H54 (cell line): ENCODE measurements at regions not wholly inside any gene's neighbourhood (a gene's known extent, or its start where the extent isn't known, plus 50 kb on each side); places are given as distances from the start of the nearest gene placed in this dataset.

Experiments
- DNase-seq: peaks from one replicate; pipeline ENCODE4 v3.0.0; 2011; ENCODE audit warnings: low spot score, mixed read lengths; ENCODE audit not compliant: insufficient read length
- FAIRE-seq: peaks from 3 replicates; lab custom pipeline; 2011; peaks lifted over from hg19 to GRCh38; lab: Jason Lieb, UNC
- POLR2A ChIP-seq: IDR thresholded peaks from 2 replicates; pipeline ENCODE4 v1.6.1; 2011; ENCODE audit warnings: low read depth, mild to moderate bottlenecking, low read length

DNA sequence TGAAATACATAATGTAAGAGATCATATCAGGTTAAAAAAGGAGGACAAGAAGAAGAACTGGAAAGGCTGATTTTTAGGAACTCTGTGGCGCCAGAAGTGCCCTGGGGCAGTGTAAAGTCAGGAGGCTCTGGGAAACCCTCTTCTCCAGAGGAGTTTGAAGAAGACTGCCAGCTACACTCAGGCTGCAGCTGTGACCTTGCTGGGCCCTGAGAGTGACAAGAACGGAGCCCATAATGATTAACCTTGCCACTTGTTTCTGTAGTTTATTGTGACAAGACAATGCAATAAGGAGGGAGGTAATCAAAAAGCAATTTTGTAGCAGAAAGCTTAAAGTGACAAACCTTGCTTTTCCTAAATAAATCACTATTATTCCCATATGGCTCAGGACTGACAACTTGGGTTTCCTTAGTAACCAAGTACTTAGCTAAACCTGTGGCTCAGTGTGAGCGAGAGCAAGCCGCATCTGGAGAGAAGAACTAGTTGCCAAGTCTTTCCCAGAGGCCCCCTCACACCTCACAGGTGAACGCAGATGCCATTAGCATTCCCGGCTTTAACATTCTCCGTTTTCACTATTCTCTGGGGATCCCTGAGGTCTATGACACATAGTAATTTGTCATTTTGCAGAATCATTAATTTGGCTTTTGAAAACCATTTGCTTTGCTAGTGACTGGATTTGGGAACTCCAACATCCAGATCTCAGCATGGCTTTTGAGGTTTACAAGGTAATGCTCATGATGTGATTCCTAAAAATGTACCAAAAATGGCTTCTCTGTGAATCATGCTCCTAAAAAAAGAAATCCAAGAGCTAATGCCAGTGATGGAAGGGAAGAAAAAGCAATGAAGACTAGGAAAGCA lies 115.9 kb downstream of the OMA1 start:
- DNase-seq (no peak), FAIRE-seq (no peak)
- no peak for TF ChIP-seq POLR2A

DNA sequence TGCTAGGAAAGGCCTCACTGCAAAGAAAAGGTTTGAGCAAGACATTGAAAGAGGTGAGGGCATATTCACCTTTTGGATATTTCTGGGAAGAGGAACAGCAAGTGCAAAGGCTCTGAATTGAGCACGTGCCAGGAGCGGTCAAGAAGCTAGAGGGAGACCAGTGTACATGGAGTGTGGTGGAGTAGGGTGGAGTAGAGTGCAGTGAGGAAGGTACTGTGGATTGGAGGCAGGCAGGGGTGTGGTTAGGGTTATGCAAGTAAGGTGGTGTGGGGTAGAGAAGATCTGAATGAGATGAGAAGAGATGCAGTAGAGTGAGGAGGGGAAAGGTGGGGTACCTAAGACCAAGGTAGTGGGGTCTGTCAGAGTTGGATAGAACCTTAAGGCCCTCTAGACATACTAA lies 119.6 kb downstream of the OMA1 start:
- no peak for TF ChIP-seq POLR2A
- DNase-seq (no peak), FAIRE-seq (no peak)

DNA sequence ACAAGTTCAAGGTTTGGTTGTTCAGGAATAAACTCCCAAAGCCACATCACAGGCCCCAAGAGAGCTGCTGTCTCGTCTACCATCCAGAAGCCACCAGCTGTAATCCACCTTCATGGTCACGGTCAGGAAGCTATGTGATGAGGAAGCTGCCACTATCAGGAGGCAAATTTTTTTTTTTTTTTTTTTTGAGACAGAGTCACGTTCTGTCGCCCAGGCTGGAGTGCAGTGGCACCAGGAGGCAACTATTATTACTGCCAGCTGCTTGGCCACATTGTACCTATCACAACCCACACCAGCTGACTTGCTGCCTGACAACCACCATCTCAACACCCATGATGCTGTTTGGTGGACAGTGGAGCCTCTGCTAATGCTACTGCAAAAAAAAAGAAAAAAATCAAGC lies 124.1 kb downstream of the OMA1 start:
- FAIRE-seq (no peak), DNase-seq (no peak)
- TF ChIP-seq POLR2A: no peak

DNA sequence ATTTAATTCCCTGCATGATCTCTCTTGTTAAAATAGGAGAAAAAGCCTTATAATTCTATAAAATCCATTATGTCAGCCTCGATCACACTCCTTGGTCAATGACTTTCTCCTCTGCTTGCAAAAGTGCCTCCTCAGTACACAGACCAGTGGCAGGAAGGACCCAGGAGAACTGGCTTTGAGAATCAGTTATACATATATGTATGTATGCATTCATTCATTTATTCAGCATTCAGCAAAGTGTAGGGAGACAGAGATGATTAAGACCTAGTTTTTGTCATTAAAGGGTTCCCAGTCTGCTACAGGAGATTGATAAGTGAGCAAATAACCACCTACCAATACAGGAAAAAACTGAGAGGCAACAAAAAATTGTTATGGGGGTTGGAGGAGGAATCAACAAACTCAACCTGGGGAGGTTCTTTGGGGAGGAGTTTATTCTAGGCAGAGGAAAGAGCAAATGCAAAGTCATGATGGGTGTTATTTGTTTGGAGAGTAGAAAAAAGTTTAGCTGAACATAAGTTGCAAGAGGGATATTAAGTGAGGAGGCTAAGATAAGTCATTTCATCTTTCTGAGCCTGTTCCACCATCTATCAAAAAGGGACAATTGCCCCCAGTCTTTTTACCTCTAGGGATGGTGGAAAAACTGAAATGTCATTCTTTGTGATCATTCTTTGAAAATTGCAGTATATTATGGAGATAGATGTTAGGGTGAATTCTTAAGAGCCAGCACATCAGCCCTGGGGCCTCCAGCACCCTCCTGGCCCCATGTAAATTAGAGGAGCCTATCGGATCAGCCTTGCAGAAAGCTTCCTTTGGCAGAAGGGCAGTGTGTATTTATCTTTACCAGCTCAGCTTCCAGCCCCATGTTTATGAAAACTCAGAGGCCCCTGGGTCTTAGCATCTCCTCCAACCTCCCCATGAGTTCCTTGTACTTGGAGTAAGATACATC lies 128.0 kb downstream of the OMA1 start:
- no peak for FAIRE-seq

DNA sequence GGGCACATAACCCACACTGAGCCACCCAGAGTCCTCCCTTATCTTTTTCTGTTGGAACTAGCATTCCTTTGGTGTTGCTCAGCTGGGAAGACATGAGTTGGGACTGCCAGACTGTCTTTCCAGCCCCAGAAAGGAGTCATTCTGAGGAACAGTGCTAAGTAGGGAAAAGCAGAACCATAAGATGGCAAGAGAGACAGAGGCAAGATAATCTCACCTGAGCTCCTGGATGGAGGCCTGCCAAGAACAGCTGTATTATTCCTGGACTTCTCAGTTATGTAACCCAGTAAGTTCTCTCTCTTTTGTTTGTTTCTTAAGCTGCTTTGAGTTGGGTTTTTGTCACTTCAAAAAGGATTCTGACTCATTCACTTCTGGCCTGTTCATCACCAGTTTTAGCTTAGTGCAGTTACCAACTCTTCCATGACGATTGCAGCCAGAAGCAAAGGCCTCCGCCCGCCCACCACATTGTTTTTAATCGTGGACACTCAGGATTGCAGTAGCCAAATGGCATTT lies 134.4 kb downstream of the OMA1 start:
- no peak for TF ChIP-seq POLR2A
- FAIRE-seq (no peak), DNase-seq (no peak)

More for the DNA sequence above, 128.0 kb downstream of the OMA1 start:
- DNase-seq: no peak
- TF ChIP-seq POLR2A: no peak

DNA sequence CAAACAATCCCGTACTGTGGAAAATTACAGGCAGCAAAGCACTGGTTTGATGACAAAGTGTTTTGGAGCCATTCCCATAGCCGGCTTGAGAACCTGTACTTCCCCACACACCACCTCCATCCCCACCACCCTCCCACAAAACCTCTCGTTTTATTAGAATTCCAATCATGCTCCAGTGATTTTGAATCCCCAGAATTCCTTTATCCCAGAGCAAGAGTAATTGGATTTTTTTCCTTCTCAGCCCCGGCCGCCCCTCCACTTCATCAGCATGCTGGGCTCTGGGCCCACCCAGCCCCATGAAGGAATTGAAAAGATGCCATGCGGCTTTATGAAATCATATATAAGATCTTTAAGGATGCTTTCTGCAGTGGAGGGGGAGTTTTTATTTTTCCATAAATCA lies 136.6 kb downstream of the OMA1 start:
- DNase-seq (no peak), FAIRE-seq (no peak)
- no peak for TF ChIP-seq POLR2A

DNA sequence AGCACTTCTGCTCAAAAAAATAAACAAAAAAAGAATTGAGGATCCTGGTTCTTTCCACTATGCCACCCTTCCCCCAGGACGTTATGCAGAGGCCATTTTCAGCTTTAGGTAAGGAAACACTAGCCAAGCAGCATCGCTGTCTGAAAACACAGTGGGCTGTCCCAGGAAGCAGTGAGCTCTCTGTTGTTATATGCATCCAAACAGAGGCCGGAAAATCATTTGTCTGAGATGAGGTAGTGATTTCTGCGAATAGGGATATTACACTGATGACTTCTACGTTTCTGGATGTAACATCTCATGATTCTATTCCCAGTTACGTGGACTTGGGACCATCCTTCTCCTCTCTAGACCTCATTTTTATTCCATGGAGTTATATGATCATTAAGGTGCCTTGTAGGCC lies 137.2 kb downstream of the OMA1 start:
- TF ChIP-seq POLR2A: no peak
- FAIRE-seq: no peak
- no peak for DNase-seq

DNA sequence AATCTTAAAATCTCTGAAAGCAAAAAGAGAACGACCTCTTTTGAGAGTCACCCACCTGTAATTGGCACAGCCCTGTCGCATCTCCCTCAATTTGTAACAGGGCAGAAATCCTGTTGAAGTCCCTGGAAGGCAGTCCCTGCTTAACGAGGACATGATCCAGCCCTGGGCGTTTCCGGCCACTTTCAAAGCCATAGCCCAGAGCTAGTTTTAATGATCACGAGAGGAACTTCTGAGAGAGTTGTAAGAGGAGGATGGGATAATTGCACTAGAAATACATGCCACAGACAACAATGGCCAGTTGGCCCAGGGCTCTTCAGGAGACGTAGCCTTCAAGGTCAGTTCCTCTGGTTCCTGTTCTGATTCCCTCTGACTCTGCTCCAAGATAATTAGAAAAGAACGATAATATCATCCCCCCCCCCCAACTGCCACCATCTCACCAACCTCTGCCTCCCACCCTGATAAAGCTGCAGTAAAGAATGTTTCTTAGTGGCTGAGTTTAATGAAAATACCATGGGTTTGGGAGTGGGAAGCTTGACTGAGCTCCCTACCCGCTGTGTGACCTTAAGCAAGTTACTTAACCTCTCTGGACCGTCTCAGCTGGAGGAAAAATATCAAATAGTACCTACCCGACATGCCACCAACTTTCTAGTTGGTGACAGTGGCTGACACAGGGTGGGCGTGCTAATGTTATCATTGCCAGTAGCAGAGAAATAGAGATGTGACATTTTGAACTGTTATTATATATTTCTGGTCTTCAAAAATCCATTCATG lies 140.0 kb downstream of the OMA1 start:
- FAIRE-seq: no peak
- no peak for TF ChIP-seq POLR2A
- no peak for DNase-seq

DNA sequence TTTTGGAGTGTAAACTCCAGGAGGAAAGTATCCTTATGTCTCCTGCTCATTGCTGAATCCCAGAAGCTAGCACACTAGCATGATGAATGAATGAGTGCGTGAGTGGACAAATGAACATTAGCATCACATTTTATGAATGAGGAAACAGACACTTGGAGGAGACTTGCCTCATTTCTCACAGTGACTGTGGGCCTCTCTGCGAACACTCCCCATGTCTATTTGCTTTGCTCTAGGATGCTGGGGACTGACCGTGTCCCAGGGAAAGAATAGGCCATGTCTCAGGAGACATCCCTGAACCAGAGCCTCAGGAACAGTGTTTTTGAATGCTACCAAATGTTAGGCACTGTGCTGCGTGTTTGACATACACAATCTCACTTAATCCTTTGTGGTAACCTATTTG lies 140.9 kb downstream of the OMA1 start:
- DNase-seq (no peak), FAIRE-seq (no peak)
- no peak for TF ChIP-seq POLR2A

DNA sequence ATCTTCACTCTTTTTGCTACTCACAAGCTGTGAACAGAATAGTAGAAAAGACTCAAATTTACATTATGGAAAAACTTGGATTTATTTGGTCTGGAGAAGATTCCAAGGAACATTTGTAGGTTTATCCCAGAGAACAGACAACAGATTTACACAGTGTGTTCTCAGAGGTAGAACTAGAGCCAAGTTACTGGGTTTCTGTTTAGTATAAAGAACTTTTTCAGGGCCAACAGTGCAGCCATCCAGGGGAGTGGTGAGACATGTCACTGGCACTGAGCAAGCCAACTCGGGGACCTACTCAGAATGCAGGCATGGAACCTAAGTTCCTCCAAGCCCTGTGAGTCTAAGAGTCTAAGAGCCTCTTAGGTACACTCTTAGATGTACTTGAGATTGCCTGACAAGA lies 142.6 kb downstream of the OMA1 start:
- TF ChIP-seq POLR2A: no peak
- no peak for DNase-seq
- FAIRE-seq: no peak

DNA sequence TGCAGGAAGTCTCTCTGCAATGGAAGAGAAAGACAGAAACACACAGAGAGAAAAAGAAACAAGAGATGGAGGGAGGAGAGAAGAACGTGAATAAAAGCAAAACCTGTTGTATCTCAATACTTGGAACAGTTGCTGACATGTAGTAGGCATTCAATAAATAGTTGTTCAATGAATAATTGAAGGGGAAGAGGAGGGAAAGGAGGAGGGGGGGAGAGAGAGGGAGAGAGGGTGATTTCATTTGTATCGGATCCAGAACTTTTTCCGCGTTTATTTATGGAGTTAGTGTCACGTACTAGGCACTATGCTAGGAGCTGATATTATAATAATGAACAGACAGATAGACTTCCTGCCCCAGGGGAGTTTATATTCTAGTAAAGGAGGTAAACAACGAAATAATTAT lies 144.1 kb downstream of the OMA1 start:
- DNase-seq (no peak), FAIRE-seq (no peak)
- no peak for TF ChIP-seq POLR2A

DNA sequence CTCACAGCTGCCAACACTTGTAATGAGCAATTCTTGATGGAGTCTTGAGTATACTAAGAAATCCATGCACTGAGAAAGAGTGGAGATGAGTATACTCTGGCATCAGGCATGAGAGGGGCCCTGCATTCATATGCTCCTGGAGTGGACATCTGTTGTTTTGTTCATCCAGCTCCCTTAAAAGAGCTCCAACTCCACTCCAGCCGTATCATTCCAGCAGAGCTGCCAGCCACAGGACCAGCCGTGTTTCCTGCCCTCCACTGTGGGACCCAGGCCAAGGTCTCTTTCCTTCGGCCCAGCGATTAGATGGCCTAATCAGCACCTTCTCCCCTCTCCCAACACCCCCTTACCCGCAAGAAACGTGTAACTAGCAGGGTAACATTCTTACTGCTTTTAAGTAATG lies 144.5 kb downstream of the OMA1 start:
- no peak for FAIRE-seq
- no peak for TF ChIP-seq POLR2A
- DNase-seq: no peak

DNA sequence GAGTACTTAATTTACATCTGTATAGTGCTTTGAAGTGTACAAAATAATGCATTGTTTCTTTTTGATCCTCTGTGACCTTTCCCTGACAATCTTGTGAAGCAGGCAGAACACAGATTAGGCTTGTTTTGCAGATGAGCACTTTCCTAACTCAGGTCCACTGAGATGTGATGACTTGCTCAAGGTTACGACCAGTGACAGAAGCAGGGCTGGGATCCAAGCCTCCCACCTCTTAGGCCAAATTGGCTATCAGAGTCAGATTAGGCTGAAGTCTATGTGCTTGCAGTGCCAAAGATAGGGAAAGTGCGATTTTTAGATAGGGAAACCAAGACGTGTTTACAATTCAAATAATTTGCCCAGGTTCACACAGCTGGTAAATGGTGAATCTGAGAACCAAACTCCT lies 147.3 kb downstream of the OMA1 start:
- TF ChIP-seq POLR2A: no peak
- DNase-seq (no peak), FAIRE-seq (no peak)
